ENCODE measurements at regions not wholly inside any gene's neighbourhood (a gene's known extent, or its start where the extent isn't known, plus 50 kb on each side); places are given as distances from the start of the nearest gene placed in this dataset.

- TF ChIP-seq TFE3 (CRISPR knock-in tag; IDR thresholded peaks at IDR 0.05) (peak; percentile 57), ZNF784 (CRISPR knock-in tag; IDR thresholded peaks at IDR 0.05; ENCODE audit: borderline replicate concordance) (peak; percentile 51; the same call in 1 of the 2 replicates), PHF5A (CRISPR knock-in tag; IDR thresholded peaks at IDR 0.05; ENCODE audit: low read depth, unreplicated experiment) (peak; percentile 53), ARNT (IDR thresholded peaks at IDR 0.05) (no peak), SIX1 (CRISPR knock-in tag; IDR thresholded peaks at IDR 0.05; ENCODE audit: borderline replicate concordance) (peak; percentile 18; the same call in 1 of the 2 replicates), ZNF136 (CRISPR knock-in tag; IDR thresholded peaks at IDR 0.05; ENCODE audit: low read depth) (peak; percentile 86; the same call in 1 of the 2 replicates), RBFOX2 (IDR thresholded peaks at IDR 0.05; ENCODE audit: low read depth, low read length) (peak; percentile 66), KMT2A (CRISPR knock-in tag; IDR thresholded peaks at IDR 0.05) (peak; percentile 91; the same call in 1 of the 2 replicates), TFDP2 (CRISPR knock-in tag; IDR thresholded peaks at IDR 0.05) (peak; percentile 81), ZNF326 (CRISPR knock-in tag; IDR thresholded peaks at IDR 0.05; ENCODE audit: borderline replicate concordance) (no peak), THAP9 (CRISPR knock-in tag; IDR thresholded peaks at IDR 0.05; ENCODE audit: borderline replicate concordance) (peak; percentile 81; the same call in 1 of the 2 replicates), MBNL3 (CRISPR knock-in tag; conservative IDR thresholded peaks at IDR 0.05) (no peak), ZBTB33 (CRISPR knock-in tag; IDR thresholded peaks at IDR 0.05) (peak; percentile 58; the same call in 1 of the 2 replicates), PATZ1 (CRISPR knock-in tag; IDR thresholded peaks at IDR 0.05) (peak; percentile 58; the same call in 1 of the 2 replicates), ZZZ3 (CRISPR knock-in tag; IDR thresholded peaks at IDR 0.05; ENCODE audit: borderline replicate concordance) (peak; percentile 88; the same call in 1 of the 2 replicates), SYNCRIP (IDR thresholded peaks at IDR 0.05; ENCODE audit: insufficient read depth, low read depth, low read length) (no peak)
Measured at GRCh38 chr20:1776681-1777475, 118.3 kb upstream of the SIRPA start (continued).

Measured in HepG2 (cell line).